Mesothelial cell of epicardium (in vitro differentiated cells): ENCODE measurements at regions not wholly inside any gene's neighbourhood (a gene's known extent, or its start where the extent isn't known, plus 50 kb on each side); places are given as distances from the start of the nearest gene placed in this dataset.
A peak's percentile ranks its signal among the peaks of the same experiment; 100 is the strongest.

Experiments
- DNase-seq, 2 experiments: peaks; one replicate each; pipeline ENCODE4 v3.0.0; 2021; ENCODE audit warnings: low spot score in 2 of 2; ENCODE audit not compliant: unreplicated experiment in 2 of 2
- H3K27ac Mint-ChIP-seq: 2 replicates; pipeline ENCODE4 v1.8.0; 2021; ENCODE audit warnings: mixed read lengths
- H3K27me3 Mint-ChIP-seq: 2 replicates; pipeline ENCODE4 v1.8.0; 2021; ENCODE audit warnings: low read depth, mixed read lengths
- H3K36me3 Mint-ChIP-seq: 2 replicates; pipeline ENCODE4 v1.8.0; 2021; ENCODE audit warnings: mixed read lengths
- H3K4me1 Mint-ChIP-seq: 2 replicates; pipeline ENCODE4 v1.8.0; 2021; ENCODE audit warnings: mixed read lengths
- H3K4me3 Mint-ChIP-seq: 2 replicates; pipeline ENCODE4 v1.8.0; 2021; ENCODE audit warnings: mild to moderate bottlenecking, moderate library complexity, mixed read lengths
- H3K9me3 Mint-ChIP-seq: 2 replicates; pipeline ENCODE4 v1.8.0; 2021; ENCODE audit warnings: mixed read lengths
- TF ChIP-seq, protein P1 (sequence below): fragments of 200-600 bp; sonication (generic); IDR thresholded peaks from one replicate; pipeline ENCODE4 v1.5.0; 2021; ENCODE audit warnings: antibody characterized with exemption; ENCODE audit not compliant: unreplicated experiment

DNA sequence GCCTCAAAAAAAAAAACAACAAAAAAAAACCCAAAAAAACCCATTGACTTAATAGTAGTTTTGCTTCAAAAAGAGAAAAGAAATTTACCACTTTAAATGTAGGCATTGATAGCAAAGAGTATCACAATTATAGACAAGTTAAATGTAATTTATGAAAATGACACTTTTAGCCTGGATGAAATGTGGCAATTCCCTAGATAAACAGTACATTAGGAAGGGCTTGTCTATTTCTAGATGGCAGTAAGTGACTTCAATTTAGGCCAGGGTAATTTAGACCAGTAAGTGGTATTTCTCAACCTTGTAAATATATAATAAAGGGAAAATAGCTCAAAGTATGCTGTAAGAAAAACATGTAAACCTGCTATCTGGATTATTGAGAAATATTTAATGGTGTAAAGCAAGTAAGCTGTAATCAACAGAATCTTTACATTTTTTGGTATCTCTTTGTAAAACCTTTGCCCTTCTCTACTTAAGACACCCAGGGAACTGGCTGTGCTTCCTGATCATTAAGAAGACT, 103.7 kb upstream of the RAPGEF2 start:
- Mint-ChIP-seq H3K27ac (no peak overlapping the region), H3K36me3 (no peaks in the 10 kb centered on the region)

DNA sequence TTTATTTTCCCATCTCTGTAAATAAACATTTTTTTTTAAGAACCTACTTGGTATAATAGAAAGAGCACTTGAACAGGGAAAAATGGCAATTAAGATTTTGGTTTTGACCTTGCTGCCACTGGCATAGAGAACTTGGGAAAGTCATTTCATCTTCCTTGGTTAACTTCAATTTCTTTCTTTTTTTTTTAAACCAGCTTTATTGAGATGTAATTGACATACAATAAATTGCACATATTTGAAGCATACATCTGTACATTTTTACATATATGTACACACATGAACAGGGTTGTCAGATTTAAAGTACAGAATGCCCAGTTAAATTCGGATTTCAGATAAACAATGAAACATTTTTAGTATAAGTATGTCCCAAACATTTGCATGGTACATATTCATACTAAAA, 103.0 kb upstream of the RAPGEF2 start:
- Mint-ChIP-seq H3K27ac (no peak overlapping the region), H3K4me3 (no peak overlapping the region), H3K9me3 (peaks cover 14% of the 10 kb centered on the region), H3K36me3 (no peaks in the 10 kb centered on the region), H3K4me1 (peaks cover 12% of the 10 kb centered on the region), H3K27me3 (no peaks in the 10 kb centered on the region)
- no peak for DNase-seq
- TF ChIP-seq, protein P1, sequence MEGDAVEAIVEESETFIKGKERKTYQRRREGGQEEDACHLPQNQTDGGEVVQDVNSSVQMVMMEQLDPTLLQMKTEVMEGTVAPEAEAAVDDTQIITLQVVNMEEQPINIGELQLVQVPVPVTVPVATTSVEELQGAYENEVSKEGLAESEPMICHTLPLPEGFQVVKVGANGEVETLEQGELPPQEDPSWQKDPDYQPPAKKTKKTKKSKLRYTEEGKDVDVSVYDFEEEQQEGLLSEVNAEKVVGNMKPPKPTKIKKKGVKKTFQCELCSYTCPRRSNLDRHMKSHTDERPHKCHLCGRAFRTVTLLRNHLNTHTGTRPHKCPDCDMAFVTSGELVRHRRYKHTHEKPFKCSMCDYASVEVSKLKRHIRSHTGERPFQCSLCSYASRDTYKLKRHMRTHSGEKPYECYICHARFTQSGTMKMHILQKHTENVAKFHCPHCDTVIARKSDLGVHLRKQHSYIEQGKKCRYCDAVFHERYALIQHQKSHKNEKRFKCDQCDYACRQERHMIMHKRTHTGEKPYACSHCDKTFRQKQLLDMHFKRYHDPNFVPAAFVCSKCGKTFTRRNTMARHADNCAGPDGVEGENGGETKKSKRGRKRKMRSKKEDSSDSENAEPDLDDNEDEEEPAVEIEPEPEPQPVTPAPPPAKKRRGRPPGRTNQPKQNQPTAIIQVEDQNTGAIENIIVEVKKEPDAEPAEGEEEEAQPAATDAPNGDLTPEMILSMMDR: no peak

More for the DNA sequence above, 103.7 kb upstream of the RAPGEF2 start:
- DNase-seq: no peak
- no peaks in the 10 kb centered on the region for H3K27me3 Mint-ChIP-seq
- no peak overlapping the region for H3K4me3 Mint-ChIP-seq
- H3K9me3 Mint-ChIP-seq: peaks cover 14% of the 10 kb centered on the region
- H3K4me1 Mint-ChIP-seq: peaks cover 12% of the 10 kb centered on the region
- TF ChIP-seq, protein P1: no peak

DNA sequence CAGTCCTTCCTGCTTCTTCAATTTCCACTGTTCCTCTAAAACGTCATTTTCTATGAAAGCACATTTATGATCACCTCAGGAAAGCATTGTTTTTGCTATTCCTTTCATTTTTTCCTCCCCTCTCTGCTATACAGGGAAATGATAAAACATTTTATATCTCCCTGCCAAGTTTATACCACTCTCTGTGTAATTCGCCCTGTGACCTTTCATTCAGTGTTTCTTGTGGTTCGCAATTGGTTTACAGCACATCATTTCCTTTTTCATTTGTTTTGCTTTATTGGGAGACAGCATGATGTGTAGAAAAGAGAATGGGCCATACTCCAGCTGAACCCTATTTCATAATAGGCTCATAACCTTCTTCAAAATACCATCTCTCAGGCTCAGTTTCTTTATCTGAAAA, 99.9 kb upstream of the RAPGEF2 start:
- TF ChIP-seq, protein P1: no peak
- Mint-ChIP-seq H3K4me3 (no peak overlapping the region), H3K27ac (no peak overlapping the region), H3K36me3 (no peaks in the 10 kb centered on the region), H3K4me1 (peaks cover 12% of the 10 kb centered on the region), H3K27me3 (no peaks in the 10 kb centered on the region), H3K9me3 (peaks cover 14% of the 10 kb centered on the region)
- DNase-seq: no peak

DNA sequence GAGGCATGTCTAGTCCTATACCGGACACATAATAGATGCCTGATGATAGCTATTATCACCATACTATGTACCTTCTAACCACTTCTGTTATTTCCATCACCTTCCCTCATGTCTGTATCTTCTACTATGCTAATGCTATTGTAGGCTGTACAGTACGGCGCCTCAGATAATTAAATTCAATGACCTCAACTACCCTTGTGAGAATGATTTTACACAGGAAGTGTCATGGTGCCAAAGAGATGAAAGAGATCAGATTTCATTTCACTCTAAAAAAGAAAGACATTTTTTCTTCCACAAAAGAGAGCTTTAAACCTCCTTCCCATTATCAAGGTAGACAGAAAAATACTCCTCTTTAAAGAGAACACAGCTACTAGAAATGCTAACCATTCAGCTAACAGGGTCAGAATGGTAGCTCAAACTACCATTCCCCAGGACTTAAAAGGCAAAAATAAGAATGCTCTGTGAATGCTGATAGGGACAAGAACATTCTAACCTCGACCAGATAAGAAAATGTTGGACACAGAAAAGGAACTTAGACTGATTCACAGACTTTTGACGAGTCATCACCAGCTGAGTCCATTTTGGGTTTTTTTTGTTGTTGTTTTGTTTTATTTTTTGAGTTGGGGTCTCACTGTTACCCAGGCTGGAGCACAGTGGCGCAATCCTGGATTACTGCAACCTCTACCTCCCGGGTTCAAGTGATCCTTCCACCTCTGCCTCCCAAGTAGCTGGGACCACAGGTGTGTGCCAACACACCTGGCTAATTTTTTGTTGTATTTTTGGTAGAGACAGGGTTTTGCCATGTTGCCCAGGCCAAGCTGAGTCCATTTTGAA, 99.2 kb upstream of the RAPGEF2 start:
- Mint-ChIP-seq H3K4me3 (no peak overlapping the region), H3K4me1 (peaks cover 9% of the 10 kb centered on the region), H3K27ac (peak overlapping the region; percentile 38), H3K27me3 (no peaks in the 10 kb centered on the region), H3K9me3 (peaks cover 14% of the 10 kb centered on the region), H3K36me3 (no peaks in the 10 kb centered on the region)
- no peak for DNase-seq
- TF ChIP-seq, protein P1: no peak

DNA sequence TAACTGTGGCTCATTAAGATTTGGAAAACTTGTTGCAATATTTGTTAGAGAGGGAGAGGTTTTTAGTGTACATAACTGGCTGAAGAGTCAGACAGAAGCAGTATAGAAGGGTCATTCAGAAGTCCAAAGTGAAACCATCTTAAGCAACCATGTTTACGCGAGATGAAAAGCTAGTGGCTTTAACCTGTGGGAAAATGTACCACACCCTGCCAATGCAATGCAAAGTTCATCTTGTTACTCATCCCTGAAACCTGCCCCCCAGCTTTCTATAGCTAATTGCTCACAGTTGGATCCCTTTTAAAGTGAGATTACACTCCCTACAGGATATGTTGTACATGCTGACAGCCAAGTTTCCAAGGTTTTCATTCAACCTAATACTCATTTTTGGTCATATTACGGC, 96.7 kb upstream of the RAPGEF2 start:
- no peak for DNase-seq
- peaks cover 9% of the 10 kb centered on the region for H3K4me1 Mint-ChIP-seq
- no peak overlapping the region for H3K27ac Mint-ChIP-seq
- TF ChIP-seq, protein P1: no peak
- H3K27me3 Mint-ChIP-seq: no peaks in the 10 kb centered on the region
- peaks cover 8% of the 10 kb centered on the region for H3K9me3 Mint-ChIP-seq
- H3K4me3 Mint-ChIP-seq: no peak overlapping the region
- no peaks in the 10 kb centered on the region for H3K36me3 Mint-ChIP-seq
